ENCODE measurements at regions not wholly inside any gene's neighbourhood (a gene's known extent, or its start where the extent isn't known, plus 50 kb on each side); places are given as distances from the start of the nearest gene placed in this dataset.

DNA sequence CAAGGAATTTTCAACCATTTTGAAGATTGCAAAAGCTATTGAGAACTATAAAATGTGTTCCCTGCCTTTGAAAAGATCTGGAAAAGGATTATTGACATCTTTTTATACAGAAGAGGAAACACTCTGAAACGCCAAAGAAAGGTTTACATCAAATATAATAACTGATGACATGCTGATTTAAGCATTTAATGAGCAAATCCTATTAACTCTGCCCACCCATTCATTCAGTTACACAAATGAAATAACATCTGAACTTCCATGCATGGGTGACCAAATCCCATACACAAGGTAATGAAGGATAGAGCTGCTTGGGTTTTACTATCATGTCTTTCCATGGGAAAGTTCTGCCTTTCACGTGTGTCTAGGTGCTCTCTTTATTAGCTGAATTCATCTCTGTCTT lies 589.4 kb upstream of the WWC1 start:
- H3K4me1 ChIP-seq = no peaks in the 10 kb centered on the region
- no peak for DNase-seq
- intact Hi-C loops (cut with DNase I; ENCODE audit: low total_unique reads) = no loop called here
- TF ChIP-seq, protein P1, sequence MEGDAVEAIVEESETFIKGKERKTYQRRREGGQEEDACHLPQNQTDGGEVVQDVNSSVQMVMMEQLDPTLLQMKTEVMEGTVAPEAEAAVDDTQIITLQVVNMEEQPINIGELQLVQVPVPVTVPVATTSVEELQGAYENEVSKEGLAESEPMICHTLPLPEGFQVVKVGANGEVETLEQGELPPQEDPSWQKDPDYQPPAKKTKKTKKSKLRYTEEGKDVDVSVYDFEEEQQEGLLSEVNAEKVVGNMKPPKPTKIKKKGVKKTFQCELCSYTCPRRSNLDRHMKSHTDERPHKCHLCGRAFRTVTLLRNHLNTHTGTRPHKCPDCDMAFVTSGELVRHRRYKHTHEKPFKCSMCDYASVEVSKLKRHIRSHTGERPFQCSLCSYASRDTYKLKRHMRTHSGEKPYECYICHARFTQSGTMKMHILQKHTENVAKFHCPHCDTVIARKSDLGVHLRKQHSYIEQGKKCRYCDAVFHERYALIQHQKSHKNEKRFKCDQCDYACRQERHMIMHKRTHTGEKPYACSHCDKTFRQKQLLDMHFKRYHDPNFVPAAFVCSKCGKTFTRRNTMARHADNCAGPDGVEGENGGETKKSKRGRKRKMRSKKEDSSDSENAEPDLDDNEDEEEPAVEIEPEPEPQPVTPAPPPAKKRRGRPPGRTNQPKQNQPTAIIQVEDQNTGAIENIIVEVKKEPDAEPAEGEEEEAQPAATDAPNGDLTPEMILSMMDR (IDR thresholded peaks at IDR 0.05) = no peak
- H3K27ac ChIP-seq = no peak overlapping the region
- H3K36me3 ChIP-seq = no peaks in the 10 kb centered on the region
- H3K4me3 ChIP-seq = no peak overlapping the region
- H3K9me3 ChIP-seq = no peaks in the 10 kb centered on the region
- H3K27me3 ChIP-seq = no peaks in the 10 kb centered on the region

DNA sequence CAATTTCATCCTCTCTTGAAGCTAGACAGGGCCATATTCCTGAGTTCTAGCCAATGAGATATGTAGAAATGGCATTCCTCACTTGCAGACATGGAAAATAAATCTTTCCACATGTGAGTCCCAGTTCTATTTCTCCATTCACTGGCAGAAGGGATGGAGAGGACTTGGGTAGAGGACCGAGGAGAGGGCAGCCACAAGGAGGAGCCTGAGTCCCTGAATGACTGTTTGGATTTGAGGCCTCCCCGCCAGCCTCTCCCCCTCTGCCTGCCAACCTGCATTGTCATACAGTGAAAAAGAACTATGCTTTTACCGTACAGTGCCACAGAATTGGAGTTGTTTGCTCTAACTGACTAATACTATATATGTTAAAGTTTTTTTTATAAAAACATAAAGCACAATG lies 583.0 kb upstream of the WWC1 start:
- Histone ChIP-seq H3K4me1 (no peaks in the 10 kb centered on the region), H3K9me3 (no peaks in the 10 kb centered on the region), H3K36me3 (no peaks in the 10 kb centered on the region), H3K27ac (no peak overlapping the region), H3K27me3 (no peaks in the 10 kb centered on the region), H3K4me3 (no peak overlapping the region)
- intact Hi-C loops (cut with DNase I; ENCODE audit: low total_unique reads) = no loop called here
- no peak for DNase-seq
- TF ChIP-seq, protein P1 (IDR thresholded peaks at IDR 0.05) = no peak

DNA sequence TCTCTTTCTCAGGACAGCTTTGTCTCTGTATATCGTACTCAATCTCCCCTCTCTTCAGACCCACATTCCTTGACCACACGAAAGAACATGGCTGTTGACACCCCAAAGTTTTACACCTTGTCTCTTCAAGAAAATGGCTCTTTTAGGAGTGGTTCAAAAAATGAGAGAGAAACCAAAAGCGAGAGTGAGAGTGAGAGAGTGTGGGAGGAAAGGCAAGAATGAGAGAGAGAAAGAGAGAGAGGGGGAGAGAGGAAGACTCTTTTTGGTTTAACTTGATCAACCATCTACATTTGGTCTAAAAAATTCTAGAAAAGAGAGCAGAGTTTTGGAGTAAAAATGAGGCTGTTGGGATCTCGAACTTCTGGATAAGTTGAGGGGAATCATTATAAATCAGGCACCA lies 581.8 kb upstream of the WWC1 start:
- no peaks in the 10 kb centered on the region for H3K4me1 ChIP-seq
- no peak for DNase-seq
- TF ChIP-seq, protein P1 (IDR thresholded peaks at IDR 0.05) = no peak
- intact Hi-C loops (cut with DNase I; ENCODE audit: low total_unique reads) = no loop called here
- no peaks in the 10 kb centered on the region for H3K9me3 ChIP-seq
- no peaks in the 10 kb centered on the region for H3K27me3 ChIP-seq
- no peaks in the 10 kb centered on the region for H3K36me3 ChIP-seq
- H3K27ac ChIP-seq = no peak overlapping the region
- no peak overlapping the region for H3K4me3 ChIP-seq

DNA sequence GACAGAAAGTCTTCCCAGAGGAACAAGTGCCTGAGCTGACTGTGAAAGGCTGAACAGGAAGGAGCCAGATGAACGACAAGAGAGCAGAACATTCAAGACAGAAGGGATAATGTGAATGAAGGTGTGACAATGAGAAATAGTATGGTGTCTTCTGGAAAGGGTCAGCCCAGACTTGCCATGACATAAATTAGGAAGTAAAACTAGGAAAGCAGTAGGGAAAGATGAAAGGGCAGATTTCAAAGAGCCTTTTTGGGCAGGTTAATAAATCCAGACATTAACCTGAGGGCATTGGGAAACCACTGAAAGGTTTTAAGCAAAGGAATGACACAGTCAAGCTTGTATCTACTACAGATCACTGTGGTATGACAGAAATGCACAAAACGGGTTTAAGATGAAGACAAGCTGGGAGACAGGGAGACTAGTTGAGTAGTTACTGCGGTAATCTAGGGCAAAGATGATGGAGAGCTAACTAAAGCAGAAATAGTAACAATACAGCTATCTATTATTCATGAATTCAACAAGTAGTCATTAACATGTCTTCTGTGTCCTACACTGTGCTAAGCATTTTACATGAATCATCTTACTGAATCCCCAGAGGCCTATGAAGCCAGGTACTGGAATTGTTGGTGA lies 580.9 kb upstream of the WWC1 start:
- TF ChIP-seq, protein P1 (IDR thresholded peaks at IDR 0.05) = no peak
- H3K4me1 ChIP-seq = no peaks in the 10 kb centered on the region
- no peak overlapping the region for H3K27ac ChIP-seq
- DNase-seq = no peak
- no peaks in the 10 kb centered on the region for H3K27me3 ChIP-seq
- no peaks in the 10 kb centered on the region for H3K36me3 ChIP-seq
- H3K9me3 ChIP-seq = no peaks in the 10 kb centered on the region
- intact Hi-C loops (cut with DNase I; ENCODE audit: low total_unique reads) = no loop called here
- H3K4me3 ChIP-seq = no peak overlapping the region

DNA sequence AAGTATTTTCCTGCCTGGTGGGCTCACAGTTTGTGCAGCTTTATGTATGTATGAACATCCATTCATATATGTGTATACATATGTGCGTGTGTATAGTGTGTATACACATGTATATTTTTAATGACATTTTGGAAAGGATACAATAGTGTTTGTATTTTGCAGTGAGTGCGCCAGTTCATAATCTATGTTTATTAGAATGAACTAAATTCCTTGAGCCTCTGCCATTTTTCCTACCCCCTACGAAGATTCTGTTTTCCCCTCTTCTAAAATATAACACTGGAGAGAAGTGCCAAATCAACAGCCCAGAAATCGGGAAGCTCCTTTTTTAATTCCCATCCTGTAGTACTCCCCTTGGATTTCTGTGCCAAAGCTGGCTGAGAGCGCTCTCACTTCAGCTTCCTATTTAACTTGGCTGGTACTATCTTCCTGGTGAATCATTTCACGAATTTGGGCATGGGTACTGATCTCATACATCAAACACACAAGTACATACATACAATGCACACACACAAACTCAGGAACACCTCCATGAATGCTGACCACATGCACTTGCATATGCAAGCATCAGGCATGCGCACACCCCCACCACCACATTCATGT lies 578.4 kb upstream of the WWC1 start:
- no peaks in the 10 kb centered on the region for H3K36me3 ChIP-seq
- TF ChIP-seq, protein P1 (IDR thresholded peaks at IDR 0.05) = no peak
- H3K27ac ChIP-seq = no peak overlapping the region
- no peaks in the 10 kb centered on the region for H3K4me1 ChIP-seq
- intact Hi-C loops (cut with DNase I; ENCODE audit: low total_unique reads) = no loop called here
- H3K4me3 ChIP-seq = no peak overlapping the region
- DNase-seq = no peak
- no peaks in the 10 kb centered on the region for H3K27me3 ChIP-seq
- no peaks in the 10 kb centered on the region for H3K9me3 ChIP-seq

Measured in tibial artery (tissue), 4 donors.